ENCODE measurements at regions not wholly inside any gene's neighbourhood (a gene's known extent, or its start where the extent isn't known, plus 50 kb on each side); places are given as distances from the start of the nearest gene placed in this dataset.

GRCh38 chr6:43848671-43849391, 78.8 kb downstream of the VEGFA start:
- DNase-seq (ENCODE audit: low spot score) = no peak

DNA sequence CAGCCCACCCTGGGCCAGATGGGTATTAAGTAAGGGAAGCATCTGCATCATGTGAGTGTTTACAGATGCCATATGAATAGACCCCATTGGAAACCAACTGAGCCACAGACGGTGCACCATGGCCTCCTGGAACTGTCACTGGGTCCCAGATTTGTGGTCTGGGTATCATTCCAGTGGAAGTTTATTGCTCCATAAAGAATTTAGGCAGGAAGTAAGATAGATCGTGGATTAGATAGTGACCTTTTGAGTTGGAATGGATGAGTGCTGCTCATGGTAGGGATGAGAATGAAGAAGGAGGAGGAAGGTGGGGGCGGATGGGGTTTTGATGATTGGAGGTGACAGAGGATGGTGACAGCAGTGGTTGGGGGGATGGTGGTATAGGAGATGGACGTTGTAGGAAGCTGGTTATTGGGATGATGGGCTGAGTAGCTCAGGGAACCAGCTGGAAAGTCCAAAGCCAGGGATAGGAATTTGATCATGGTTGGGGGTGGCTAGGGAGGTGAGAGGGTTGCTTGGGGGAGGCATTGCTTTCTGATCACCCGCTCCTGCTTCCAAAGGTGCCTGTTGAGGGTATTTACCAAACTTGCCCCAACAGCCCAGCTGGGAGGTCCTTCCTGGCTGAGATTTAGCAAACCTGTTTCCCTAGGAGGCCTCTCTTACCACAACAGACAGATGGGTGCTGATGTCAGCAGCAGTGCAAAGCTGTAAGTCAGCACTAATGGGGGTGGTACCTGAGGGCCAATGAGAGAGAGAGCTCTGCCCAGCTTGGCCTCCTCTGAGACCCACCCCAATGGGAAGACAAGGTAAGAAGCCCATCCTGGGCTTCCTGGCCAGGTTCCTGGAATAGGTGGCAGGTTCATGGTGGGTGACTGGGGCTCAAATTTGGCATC, 78.0 kb downstream of the VEGFA start:
- DNase-seq (ENCODE audit: low spot score) = peak; percentile 24

- no peak for DNase-seq (ENCODE audit: low spot score)
Observed at GRCh38 chr6:43846556-43846955, 76.5 kb downstream of the VEGFA start.

- no peak for DNase-seq (ENCODE audit: low spot score)
Observed at GRCh38 chr6:43845646-43846045, 75.6 kb downstream of the VEGFA start.

GRCh38 chr6:43843669-43844171, 73.7 kb downstream of the VEGFA start:
- DNase-seq (ENCODE audit: low spot score) = no peak

DNA sequence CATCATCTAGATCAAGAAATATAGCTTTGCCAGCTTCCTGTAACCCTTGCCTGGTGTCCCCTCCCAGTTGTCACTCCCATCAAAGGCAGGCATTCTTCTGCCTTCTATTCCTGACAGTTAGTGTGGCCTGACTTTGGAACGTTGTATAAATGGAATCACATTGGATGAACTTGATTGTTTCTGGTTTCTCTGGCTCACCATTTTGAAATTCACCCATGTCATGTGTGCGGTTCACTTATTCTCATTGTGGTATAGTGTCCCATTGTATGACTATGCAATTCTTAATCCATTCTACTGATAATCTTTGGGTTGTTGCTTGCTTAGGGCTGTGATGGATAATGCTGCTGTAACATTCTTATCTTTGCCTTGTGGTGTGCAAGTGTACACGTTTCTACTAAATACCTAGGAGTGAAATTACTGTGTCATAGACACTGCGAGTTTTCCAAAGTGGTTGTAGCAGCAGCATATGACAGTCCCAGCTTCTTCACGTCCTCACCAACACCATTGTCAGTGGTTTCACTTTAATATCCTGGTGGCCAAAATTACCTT, 73.2 kb downstream of the VEGFA start:
- no peak for DNase-seq (ENCODE audit: low spot score)

GRCh38 chr6:43842231-43842794, 72.3 kb downstream of the VEGFA start:
- peak; percentile 69 for DNase-seq (ENCODE audit: low spot score)

GRCh38 chr6:43840490-43841218, 70.6 kb downstream of the VEGFA start:
- DNase-seq (ENCODE audit: low spot score) = peak; percentile 42

- peak; percentile 91 for DNase-seq (ENCODE audit: low spot score)
Observed at GRCh38 chr6:43838276-43839036, 68.4 kb downstream of the VEGFA start.

- DNase-seq (ENCODE audit: low spot score) = no peak
Observed at GRCh38 chr6:43837507-43837906, 67.5 kb downstream of the VEGFA start.

- no peak for DNase-seq (ENCODE audit: low spot score)
Observed at GRCh38 chr6:43836507-43837240, 66.7 kb downstream of the VEGFA start.
